ENCODE measurements at regions not wholly inside any gene's neighbourhood (a gene's known extent, or its start where the extent isn't known, plus 50 kb on each side); places are given as distances from the start of the nearest gene placed in this dataset.

DNA sequence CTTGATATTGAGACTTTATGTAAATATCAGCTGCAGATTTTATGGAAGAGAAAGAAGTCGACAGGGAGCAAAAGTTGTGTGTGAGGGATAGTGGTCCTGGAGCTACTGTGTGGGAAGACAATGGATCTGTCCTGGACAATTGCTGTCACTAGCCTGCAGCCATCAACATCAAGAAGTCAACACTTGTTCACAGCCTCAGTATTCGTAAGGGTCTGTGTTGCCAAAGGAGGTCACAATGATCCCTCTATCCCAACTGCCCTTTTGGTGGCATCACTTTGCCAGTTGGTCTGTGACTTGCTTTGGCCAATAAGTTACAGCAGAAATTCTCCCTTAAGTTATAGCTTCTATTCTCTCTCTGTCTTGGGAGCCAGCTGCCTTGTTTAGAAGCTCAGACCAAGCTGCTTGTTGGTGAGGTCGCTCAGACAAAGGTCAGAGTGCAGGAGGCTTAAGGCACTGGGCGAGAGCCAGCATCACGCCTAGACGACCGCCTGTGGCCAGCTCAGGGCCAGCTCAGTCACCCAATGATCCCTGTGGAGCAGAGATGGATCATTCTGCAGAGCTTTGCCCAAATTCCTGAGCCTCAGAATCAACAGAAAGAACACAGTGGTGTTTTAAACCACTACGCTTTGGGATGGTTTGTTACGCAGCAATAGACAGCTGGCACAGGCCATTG lies 134.9 kb downstream of the RHOU start:
- TF ChIP-seq POLR2AphosphoS5 (IDR thresholded peaks at IDR 0.05), result no peak
- TF ChIP-seq SMC3 (conservative IDR thresholded peaks at IDR 0.05; ENCODE audit: poor library complexity), result no peak
- TF ChIP-seq, protein P1, sequence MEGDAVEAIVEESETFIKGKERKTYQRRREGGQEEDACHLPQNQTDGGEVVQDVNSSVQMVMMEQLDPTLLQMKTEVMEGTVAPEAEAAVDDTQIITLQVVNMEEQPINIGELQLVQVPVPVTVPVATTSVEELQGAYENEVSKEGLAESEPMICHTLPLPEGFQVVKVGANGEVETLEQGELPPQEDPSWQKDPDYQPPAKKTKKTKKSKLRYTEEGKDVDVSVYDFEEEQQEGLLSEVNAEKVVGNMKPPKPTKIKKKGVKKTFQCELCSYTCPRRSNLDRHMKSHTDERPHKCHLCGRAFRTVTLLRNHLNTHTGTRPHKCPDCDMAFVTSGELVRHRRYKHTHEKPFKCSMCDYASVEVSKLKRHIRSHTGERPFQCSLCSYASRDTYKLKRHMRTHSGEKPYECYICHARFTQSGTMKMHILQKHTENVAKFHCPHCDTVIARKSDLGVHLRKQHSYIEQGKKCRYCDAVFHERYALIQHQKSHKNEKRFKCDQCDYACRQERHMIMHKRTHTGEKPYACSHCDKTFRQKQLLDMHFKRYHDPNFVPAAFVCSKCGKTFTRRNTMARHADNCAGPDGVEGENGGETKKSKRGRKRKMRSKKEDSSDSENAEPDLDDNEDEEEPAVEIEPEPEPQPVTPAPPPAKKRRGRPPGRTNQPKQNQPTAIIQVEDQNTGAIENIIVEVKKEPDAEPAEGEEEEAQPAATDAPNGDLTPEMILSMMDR (IDR thresholded peaks at IDR 0.05; ENCODE audit: poor library complexity, severe bottlenecking), result no peak
- TF ChIP-seq TAF1 (IDR thresholded peaks at IDR 0.05; ENCODE audit: low read depth), result no peak
- TF ChIP-seq EP300 (conservative IDR thresholded peaks at IDR 0.05; ENCODE audit: poor library complexity, severe bottlenecking), result no peak
- TF ChIP-seq RAD21 (conservative IDR thresholded peaks at IDR 0.05), result no peak
- TF ChIP-seq EZH2 (IDR thresholded peaks at IDR 0.05; ENCODE audit: borderline replicate concordance, insufficient read depth, low read length, poor library complexity, severe bottlenecking), result no peak
- TF ChIP-seq, protein P2, sequence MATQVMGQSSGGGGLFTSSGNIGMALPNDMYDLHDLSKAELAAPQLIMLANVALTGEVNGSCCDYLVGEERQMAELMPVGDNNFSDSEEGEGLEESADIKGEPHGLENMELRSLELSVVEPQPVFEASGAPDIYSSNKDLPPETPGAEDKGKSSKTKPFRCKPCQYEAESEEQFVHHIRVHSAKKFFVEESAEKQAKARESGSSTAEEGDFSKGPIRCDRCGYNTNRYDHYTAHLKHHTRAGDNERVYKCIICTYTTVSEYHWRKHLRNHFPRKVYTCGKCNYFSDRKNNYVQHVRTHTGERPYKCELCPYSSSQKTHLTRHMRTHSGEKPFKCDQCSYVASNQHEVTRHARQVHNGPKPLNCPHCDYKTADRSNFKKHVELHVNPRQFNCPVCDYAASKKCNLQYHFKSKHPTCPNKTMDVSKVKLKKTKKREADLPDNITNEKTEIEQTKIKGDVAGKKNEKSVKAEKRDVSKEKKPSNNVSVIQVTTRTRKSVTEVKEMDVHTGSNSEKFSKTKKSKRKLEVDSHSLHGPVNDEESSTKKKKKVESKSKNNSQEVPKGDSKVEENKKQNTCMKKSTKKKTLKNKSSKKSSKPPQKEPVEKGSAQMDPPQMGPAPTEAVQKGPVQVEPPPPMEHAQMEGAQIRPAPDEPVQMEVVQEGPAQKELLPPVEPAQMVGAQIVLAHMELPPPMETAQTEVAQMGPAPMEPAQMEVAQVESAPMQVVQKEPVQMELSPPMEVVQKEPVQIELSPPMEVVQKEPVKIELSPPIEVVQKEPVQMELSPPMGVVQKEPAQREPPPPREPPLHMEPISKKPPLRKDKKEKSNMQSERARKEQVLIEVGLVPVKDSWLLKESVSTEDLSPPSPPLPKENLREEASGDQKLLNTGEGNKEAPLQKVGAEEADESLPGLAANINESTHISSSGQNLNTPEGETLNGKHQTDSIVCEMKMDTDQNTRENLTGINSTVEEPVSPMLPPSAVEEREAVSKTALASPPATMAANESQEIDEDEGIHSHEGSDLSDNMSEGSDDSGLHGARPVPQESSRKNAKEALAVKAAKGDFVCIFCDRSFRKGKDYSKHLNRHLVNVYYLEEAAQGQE (IDR thresholded peaks at IDR 0.05; ENCODE audit: borderline replicate concordance), result no peak
